GM21526 (cell line): ENCODE measurements at regions not wholly inside any gene's neighbourhood (a gene's known extent, or its start where the extent isn't known, plus 50 kb on each side); places are given as distances from the start of the nearest gene placed in this dataset.

ENCODE experiments used
- ATAC-seq: cut with Tn5 transposase; IDR thresholded peaks from one replicate; pipeline ENCODE4 v1.9.1; 2021; ENCODE audit warnings: moderate library complexity; ENCODE audit not compliant: unreplicated experiment, low FRiP score

DNA sequence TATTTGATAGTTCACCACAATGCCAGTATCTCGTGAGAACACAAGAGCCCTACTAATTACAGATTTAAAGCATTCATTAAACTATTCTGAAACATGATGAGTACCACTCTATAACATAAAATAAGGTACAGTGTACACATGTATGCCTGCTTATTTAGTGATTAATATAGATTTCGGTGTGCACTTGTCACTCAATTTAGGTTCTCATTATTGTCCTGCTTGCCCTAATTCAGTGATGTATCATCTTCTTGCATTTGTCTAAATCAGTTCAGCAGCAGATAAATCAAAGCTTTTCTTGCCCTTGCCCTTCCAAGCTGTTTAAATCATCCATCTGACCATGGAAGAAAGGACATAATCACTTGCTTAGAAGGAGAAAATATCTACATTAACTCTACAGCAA is 359.7 kb downstream of the GXYLT1 start:
- ATAC-seq, result no peak

DNA sequence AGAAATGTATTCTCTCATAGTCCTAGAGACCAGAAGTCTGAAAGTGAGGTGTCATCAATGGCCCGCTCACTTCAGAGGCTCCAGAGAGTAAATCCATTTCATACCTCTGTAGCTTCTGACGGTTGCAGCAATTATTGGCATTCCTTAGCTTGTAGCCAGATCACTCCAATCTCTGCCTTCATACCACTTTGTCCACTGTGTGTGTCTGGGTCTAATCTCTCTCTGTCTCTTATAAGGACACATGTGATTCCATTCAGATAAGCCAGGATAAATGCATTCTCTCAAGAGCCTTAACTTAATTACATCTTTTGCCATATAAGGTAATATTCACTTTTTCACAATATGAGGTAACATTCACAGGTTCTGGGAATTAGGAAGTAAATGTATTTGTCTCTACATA is 365.7 kb downstream of the GXYLT1 start:
- ATAC-seq, result no peak

DNA sequence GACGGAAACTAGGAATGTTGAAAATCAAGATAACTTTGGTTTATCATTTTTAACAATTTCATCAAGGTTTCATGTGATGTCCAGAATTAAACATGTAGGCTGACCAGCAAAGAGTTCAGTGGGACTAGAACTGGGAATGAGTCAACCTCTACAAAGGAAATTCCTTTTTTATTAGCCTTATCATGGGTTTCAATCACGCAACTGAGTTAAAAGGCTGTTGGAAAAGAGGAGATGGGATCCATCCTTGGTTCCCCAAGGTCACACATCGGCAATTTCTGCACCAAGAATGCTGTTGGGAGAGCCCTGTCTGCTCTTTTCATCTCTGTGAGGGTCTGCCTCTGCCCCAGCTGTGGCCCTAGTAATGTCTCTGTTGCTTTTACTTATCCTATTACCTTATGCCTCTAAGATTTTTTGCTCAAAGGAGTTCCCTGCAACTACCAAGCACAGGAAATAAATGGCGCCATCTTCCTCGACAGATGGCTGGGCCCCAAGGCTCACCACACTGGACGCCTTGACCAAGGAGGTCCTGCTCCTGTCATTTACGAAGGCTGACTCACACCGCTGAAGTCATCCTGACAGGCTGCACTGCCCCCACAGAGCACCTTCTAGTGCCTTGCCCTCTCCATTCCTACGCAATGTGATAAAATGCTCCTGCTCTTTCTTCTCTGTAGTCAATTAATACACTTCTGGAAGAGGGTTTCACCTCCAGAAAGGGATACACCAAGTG is 367.4 kb downstream of the GXYLT1 start:
- no peak for ATAC-seq

DNA sequence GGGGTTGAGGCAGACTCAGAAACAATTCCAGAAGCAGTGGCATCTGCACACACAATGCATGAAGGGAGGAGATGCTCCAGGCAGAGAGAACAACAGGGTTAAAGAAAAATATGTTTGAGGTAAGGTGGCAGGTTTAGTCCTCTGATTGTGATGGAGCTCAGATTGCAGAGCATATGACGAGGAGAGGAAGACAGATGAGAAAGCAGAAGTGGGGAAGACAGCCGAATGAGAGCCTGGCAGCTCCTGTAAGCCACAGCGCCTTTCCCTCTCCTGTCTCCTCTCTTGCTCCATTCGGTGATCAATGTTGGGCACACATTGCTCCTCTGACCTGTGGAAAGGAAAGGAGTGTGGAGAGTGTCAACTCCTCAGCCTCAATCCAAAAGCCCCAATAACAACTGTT is 372.2 kb downstream of the GXYLT1 start:
- ATAC-seq, result no peak

DNA sequence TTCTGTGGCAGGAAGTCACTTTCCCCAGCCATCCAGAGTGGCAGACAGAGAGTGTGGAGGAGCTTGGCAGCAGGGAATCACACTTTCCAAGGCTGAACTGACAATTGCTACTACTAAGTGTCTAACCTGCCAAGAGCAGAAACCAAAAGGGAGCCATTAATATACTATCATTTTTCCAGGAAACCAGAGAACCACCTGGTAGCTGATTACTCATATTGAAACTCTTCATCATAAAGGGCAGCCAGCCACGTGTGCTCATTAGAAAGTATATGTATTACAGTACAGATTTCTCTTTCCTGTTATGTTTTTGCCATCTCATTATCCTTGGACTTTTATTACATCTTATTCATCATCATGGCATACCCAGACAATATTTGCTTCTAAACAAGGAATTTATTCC is 374.9 kb downstream of the GXYLT1 start:
- no peak for ATAC-seq

DNA sequence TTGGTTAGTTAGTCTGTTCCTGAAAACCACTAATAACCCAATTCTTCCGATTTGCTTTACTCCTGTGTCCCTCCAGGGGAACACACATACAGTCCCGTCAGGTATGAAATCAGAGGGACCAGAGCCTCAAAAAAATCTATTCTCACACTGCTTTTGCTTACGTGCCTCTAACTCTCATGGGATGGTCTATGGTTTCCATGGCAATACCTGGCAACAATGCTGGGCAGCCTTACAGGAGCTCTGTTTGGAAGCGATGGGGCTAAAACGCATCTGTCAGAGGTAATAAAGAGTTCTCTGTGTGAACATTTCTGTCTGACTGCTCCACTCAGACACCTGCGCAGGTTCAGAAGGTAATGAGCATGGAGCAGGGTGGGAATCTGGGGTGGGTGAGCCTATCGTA is 376.2 kb downstream of the GXYLT1 start:
- ATAC-seq, result no peak

DNA sequence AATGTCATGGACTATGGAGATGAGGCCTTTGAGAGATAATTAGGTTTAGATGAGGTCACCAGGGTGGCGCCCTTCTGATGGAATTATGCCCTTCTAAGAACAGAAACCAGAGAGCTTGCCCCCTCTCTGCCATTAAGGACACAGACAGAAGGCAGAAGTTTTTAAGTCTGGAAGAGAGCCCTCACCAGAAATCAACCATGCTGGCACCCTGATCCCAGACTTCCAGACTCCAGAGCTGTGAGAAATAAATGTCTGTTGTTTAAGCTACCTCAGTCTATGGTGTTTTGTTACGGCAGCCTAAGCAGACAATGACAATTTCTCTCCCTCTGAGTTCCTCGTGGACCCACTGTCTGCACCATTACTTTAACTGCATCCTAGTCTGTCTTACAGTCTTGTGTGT is 382.0 kb downstream of the GXYLT1 start:
- ATAC-seq, result no peak

DNA sequence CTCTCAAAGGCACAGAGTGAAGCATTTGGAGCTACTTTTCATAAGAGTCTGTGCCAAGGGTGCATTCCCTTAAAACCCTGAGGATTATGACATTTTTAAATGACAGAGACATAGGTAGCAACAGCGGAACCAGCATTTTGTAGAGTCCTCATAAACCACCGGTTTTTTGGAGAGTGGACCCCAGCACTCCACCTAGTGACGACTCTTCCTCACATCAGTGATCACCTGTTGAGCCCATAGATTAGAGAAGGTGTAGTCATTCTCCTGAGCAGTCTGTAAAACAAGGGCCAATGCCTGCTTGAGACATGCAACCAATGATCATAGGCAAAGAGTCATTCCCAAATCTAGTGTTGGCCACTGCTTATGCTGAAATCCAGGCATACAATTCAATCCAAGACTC is 399.1 kb downstream of the GXYLT1 start:
- no peak for ATAC-seq

DNA sequence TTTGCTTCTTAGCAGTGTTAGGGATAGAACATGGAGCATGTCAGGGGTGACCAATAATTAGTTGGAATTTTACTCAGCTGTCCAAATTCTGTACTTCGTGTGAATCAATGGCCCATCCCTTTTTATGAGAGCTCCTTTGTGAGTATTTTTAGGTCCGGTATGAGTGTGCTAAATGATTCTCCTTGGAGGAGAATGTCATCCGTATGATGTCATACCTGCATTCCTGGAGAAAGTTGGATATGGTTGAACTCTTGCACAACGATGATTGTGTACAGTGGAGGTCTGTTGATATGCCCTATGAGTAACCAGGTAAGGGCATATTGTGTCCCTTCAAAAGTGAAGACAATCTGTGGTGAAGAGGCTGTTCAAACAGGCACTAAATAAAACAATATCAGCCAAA is 400.8 kb downstream of the GXYLT1 start:
- no peak for ATAC-seq

DNA sequence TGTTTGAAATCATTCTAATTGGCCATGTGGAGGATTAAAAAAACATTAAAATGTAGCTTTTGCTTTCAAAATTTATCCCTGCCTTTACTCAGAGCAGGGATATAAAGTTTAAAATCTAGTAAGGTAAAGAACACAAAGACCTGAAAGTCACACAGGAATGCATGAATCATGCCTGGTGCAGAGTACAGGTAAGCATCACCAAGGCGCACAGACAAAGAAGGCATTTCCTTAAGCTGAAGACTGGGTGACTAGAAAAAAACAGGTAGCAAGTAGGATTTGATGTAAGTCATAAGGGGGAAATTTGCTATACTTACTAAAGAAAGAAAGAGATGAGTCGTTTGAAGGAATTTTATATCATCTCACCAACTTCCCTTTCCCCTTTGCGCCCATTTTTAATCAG is 405.6 kb downstream of the GXYLT1 start:
- no peak for ATAC-seq

DNA sequence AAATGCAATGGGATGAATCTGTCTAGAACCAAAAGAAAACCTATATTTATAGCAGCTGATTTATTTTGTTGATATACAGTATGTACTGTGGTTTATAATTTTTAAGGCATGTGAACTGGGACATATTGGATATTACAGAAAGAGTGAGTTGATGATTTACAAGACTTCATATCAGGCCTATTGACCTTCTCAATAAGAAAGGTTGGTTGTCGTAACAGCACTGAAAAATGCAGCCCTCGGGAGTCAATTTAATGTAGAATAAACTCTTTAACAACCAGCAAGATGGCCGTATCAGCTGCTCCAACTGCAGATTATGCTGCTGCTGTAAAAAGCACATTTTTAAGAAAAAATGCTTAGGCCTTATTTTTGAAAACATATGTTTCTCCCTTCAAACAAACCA is 407.3 kb downstream of the GXYLT1 start:
- ATAC-seq, result no peak

DNA sequence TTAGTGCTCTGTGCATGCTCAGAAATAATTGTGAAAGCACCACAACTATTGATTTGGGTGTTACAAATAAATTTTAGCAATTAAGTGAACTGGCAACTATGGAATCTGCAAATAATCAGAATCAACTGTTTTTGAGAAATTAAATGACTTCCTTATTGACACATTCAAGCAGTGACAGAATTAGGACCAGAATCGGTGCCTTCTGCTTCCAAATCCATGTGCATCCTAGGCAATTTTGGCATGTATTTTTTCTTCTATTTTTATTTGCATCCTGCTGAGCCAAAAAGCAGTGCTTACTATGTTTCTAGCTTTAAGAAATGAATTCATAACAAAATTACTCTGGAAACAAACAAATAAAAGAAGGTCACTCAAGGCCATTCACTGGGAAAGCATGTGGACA is 408.2 kb downstream of the GXYLT1 start:
- ATAC-seq, result no peak

DNA sequence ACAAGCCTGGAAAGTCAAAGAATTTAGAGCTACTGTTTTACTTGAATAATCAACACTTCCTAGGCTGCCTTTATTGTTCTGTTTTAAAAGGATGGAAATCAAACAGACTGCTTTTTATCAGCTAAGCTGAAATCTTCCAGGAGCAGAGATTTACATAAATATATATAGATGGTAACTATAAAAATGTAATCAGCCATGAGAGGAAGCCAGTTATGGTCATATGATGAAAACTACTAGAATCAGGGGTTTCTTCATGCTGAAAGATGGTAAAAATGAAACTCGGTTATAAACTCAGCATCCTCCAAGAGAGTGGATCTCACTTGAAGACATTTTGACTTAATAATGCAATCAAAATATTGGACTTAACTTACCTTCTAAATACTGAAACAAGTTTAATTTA is 413.0 kb downstream of the GXYLT1 start:
- no peak for ATAC-seq

DNA sequence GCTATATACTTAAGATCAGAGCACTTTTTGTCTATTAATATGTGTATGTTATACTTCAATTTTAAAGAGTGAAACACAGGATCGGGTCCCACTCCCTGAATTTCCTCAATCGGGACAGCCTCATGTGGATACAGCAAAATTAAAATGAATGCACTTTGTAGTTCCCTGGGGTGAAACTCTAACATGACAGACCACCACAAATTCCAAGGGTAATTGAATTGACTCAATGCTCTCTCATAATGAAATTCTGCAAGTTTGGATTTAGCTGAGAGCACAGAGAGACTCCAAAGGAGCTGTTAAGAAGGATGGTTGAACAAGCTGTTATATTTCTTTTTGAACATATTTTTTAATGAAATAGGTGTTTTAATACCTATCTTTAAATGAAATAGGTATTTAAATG is 413.6 kb downstream of the GXYLT1 start:
- ATAC-seq, result no peak

DNA sequence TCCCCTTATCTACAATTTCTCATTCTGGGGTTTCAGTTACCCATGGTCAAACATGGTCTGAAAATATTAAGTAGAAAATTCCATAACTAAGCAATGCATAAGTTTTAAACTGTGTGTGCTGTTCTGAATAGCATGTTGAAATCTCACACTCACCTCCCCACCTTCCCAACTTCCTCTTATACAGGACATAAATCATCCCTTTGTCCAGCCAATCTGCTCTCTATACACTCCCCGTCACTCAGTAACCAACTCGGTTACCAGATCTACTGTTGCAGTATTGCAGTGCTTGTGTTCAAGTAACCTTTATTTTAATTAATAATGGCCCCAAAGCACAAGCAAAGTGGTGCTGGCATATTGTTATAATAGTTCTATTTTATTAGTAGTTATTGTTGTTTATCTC is 420.5 kb downstream of the GXYLT1 start:
- ATAC-seq, result no peak

DNA sequence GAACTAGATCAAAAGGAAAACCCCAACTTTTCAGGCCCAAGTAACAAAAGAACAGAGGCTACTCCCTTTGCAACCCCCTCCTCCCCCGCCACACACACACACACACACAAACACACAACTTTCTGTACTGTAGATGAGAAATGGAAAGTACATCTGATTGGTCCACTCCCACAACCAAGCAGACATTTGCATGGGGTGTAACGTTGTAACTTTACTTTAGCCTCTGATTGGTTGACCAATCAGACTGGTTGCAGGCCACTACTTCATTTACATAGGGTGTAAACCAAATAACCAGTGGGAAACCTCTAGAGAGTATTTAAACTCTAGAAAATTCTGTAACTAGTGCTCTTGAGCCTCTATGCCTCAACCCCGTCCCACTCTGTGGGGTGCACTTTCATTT is 425.5 kb downstream of the GXYLT1 start:
- no peak for ATAC-seq

DNA sequence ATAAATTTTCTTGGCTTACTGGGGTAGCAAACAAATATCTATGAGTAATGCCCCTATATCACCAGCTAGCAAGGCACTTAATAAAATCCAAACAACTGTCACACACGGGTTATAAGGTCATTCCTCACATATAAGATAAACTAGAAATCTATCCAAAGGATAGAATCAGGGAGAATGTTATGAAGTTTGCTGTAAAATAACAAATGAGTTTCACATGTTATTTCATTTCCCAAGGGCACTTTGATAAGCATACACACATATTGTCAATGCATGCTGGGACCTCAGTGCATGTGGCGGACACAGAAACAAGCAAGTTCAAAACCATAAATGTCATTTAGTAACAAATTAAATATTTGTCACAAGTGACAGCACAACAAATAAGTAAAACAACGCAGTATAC is 429.4 kb downstream of the GXYLT1 start:
- ATAC-seq, result no peak

DNA sequence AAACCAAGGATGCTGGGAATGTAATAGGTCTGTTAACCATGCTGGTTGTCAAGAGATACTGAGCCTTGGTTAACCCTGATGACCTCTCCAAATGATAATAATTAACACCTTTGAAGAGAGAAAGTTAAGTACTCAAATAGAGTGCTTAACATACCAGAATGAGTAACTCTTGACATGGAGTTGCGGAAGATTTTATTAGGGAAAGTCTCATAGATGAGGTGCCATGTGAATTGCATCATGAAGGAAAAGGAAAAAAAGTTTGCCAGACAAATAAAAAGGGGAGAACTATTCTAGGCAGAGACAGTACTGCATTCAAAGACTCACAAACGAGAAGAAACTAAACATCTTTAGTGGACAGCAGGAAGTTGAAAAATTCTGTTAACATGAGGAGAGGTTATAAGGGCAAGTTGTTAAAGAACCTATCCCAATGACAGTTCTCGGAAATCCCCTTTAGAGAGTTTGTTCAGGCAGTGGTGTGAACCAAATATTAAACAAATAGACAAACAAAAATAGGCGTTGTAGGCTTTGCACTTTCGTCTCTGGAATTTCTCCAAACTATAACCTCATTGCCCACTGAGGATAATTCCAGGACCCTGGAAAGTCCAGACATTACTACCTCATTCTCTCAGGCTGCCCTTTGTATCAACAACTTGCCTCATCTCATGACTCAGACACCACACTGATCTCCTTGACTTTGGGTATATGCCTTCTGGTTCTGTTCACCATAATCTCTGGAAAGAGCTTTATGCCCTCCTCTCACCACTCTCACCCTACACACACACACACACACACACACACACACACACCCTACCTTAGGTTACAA is 435.0 kb downstream of the GXYLT1 start:
- no peak for ATAC-seq

DNA sequence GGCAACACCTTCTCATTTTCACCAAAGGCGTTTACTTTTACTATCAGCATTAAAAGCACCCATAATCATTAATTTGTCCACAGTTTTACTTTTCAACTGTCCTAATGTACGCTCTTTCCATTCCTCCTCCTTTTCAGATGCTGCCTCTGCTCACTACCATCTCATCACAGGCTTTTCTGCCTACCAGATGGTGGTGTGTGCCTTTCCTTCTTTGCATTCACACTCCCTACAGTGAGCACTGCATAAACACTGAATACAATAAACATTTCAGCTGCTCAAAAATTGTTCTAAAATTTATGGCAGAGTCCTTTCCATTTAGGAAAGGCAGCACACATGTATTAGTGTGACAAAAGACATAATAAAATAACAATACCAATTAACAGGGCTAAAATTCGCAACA is 435.7 kb downstream of the GXYLT1 start:
- ATAC-seq, result no peak

DNA sequence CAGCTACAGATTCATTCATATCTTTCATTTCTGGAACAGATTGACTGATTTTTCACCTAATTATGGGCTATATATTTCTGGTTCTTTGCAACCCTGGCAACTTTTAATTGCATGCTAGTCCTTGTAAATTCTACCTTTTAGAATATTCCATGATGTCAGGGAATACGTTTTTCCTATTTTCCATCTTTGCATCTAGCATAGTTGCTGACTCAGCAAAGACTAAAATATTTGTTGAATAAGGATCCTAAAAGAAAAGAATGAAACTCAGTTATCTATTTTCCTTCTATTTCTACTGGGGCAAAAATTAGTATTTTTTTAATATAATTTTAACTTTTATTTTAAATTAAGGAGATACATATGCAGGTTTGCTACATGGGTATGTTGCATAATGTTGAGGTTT is 438.3 kb downstream of the GXYLT1 start:
- ATAC-seq, result no peak

DNA sequence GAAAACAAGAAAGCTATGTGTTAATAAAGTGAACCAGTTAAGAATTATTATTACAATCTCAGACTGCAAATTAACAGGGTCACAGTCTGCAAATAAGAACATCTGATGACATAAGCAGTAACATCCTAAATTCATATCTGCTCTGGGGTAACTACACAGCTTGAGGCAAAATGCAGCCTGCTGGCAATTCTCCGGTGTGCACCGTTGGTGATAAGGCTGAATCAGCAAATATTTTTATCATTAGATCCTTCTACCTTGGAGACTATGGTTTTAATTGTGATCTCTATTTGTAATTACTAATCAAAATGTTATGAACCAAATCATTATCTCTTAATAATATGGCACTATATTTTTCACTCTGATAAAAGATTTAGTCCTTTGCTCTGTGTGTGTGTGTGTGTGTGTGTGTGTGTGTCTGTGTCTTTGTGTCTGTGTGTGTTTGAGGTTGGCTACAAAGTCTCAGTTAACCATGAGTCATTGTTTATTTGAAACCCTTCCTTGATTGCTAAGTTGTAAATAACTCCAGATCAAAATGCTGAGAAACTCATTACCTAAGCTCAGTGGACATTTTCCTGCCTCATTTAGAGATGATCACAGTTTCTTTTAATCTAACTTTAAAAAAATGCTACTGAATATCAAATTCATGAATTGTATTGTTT is 442.6 kb downstream of the GXYLT1 start:
- no peak for ATAC-seq

DNA sequence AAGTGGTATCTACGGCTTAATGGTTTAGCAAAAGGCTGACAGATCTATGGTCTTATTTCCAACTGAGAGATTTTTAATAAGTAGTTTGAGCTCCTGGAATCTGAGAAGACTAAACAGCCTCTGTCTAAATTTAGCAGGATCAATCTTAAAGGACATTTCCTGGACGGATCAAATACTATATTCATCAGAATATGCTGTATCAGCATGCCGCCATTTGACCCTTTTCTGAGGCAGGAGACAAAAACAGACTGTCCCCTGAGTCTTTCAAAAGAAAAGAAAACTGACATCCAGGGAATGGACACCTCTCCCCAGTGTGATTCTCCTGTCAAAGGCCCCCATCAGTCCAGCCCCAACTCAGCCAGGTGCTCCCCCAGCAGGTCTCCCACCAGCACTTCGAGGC is 443.7 kb downstream of the GXYLT1 start:
- no peak for ATAC-seq
